PC-3 (cell line): ENCODE measurements at regions not wholly inside any gene's neighbourhood (a gene's known extent, or its start where the extent isn't known, plus 50 kb on each side); places are given as distances from the start of the nearest gene placed in this dataset.

Experiments used
- ATAC-seq: fragments of 200-7000 bp; cut with Tn5 transposase; 2 replicates; pipeline ENCODE4 v1.9.1; 2020; ENCODE audit warnings: mild to moderate bottlenecking, moderate library complexity
- BruUV-seq: library from RNA; stranded (reverse); fragments of 400-500 nt; replicated peaks from 2 replicates; lab custom pipeline; 2021; lab: Mats Ljungman, UMichigan
- CTCF ChIA-PET: fragments of 300-600 bp; sonication (Branson Sonifier 250); formaldehyde crosslinking; loops from one replicate; lab custom pipeline; 2022; ENCODE audit warnings: antibody characterized with exemption; lab: Charles Lee
- POLR2A ChIA-PET: fragments of 300-600 bp; sonication (Branson Sonifier 250); formaldehyde crosslinking; loops from one replicate; lab custom pipeline; 2022; ENCODE audit warnings: antibody characterized with exemption; ENCODE audit not compliant: unreplicated experiment; lab: Charles Lee
- DNase-seq: peaks from one replicate; pipeline ENCODE4 v3.0.0-alpha.2; 2015
- H2AFZ ChIP-seq: fragments of 300-600 bp; sonication (generic); 2 replicates; pipeline ENCODE4 v1.6.0; 2016; ENCODE audit warnings: antibody characterized with exemption, low read length
- H3F3A ChIP-seq: fragments of 300-600 bp; sonication (generic); one replicate; pipeline ENCODE4 v1.6.0; 2017; ENCODE audit warnings: antibody characterized with exemption, low read length, control low read depth, mild to moderate bottlenecking; ENCODE audit not compliant: unreplicated experiment
- H3K27ac ChIP-seq: fragments of 300-600 bp; sonication (generic); 2 replicates; pipeline ENCODE4 v1.5.1; 2016; ENCODE audit warnings: mild to moderate bottlenecking, low read length
- H3K27me3 ChIP-seq: fragments of 300-600 bp; sonication (generic); 2 replicates; pipeline ENCODE4 v1.6.1; 2016; ENCODE audit warnings: low read length, mixed read lengths
- H3K36me3 ChIP-seq: fragments of 300-600 bp; sonication (generic); 2 replicates; pipeline ENCODE4 v1.6.1; 2016; ENCODE audit warnings: low read depth, mixed run types, low read length, mixed read lengths
- H3K4me1 ChIP-seq: fragments of 300-600 bp; sonication (generic); 2 replicates; pipeline ENCODE4 v1.5.1; 2016; ENCODE audit warnings: low read length; ENCODE audit not compliant: insufficient read depth
- H3K4me2 ChIP-seq: fragments of 300-600 bp; sonication (generic); 2 replicates; pipeline ENCODE4 v1.6.0; 2016; ENCODE audit warnings: low read length
- H3K4me3 ChIP-seq: fragments of 300-600 bp; sonication (generic); 2 replicates; pipeline ENCODE4 v1.5.1; 2016; ENCODE audit warnings: mild to moderate bottlenecking, low read length, mixed read lengths
- H3K79me2 ChIP-seq: fragments of 300-600 bp; sonication (generic); 2 replicates; pipeline ENCODE4 v1.6.1; 2017; ENCODE audit warnings: low read length, mixed read lengths
- H3K9ac ChIP-seq: fragments of 300-600 bp; sonication (generic); 2 replicates; pipeline ENCODE4 v1.6.0; 2016; ENCODE audit warnings: mild to moderate bottlenecking, low read length
- H3K9me2 ChIP-seq: fragments of 300-600 bp; sonication (generic); replicated peaks from 2 replicates; pipeline ENCODE4 v1.6.1; 2016; ENCODE audit warnings: mixed run types, low read length, mixed read lengths
- H3K9me3 ChIP-seq: fragments of 300-600 bp; sonication (generic); 2 replicates; pipeline ENCODE4 v1.6.1; 2016; ENCODE audit warnings: low read length, mixed read lengths
- H4K20me1 ChIP-seq: fragments of 300-600 bp; sonication (generic); 2 replicates; pipeline ENCODE4 v1.6.1; 2016; ENCODE audit warnings: low read length, mixed read lengths
- EZH2 ChIP-seq: fragments of 300-600 bp; sonication (generic); IDR thresholded peaks from one replicate; pipeline ENCODE4 v1.6.1; 2017; ENCODE audit warnings: antibody characterized with exemption, mild to moderate bottlenecking, low read length; ENCODE audit not compliant: unreplicated experiment
- EZH2phosphoT487 ChIP-seq: fragments of 300-600 bp; sonication (generic); IDR thresholded peaks from 2 replicates; pipeline ENCODE4 v1.6.1; 2018; ENCODE audit warnings: mild to moderate bottlenecking, antibody characterized with exemption, low read length, borderline replicate concordance
- intact Hi-C: fragments of 100-400 bp; cut with micrococcal nuclease; formaldehyde crosslinking; loops from 2 replicates; pipeline ENCODE4 v1.9.0; 2023
- TF ChIP-seq, protein P1 (sequence below): fragments of 300-600 bp; sonication (generic); conservative IDR thresholded peaks from 2 replicates; pipeline ENCODE4 v1.5.1; 2017; ENCODE audit warnings: antibody characterized with exemption, low read depth, mild to moderate bottlenecking, low read length

GRCh38 chr6:132096996-132097395 is 145.8 kb upstream of the CCN2 start:
- no peaks in the 10 kb centered on the region for H3K9me3 ChIP-seq
- no peaks in the 10 kb centered on the region for H3K79me2 ChIP-seq
- no peaks in the 10 kb centered on the region for H4K20me1 ChIP-seq
- no peaks in the 10 kb centered on the region for H3K27me3 ChIP-seq
- no peak overlapping the region for H3K9ac ChIP-seq
- DNase-seq, result no peak
- CTCF ChIA-PET, result no interaction called here
- POLR2A ChIA-PET, result no interaction called here
- H3K9me2 ChIP-seq, result no peaks in the 10 kb centered on the region
- ATAC-seq, result no peak
- H3K36me3 ChIP-seq, result no peaks in the 10 kb centered on the region
- no peaks in the 10 kb centered on the region for H3F3A ChIP-seq
- no peak overlapping the region for H3K27ac ChIP-seq
- BruUV-seq, result no TSS peak
- TF ChIP-seq EZH2phosphoT487, result no peak
- TF ChIP-seq, protein P1, sequence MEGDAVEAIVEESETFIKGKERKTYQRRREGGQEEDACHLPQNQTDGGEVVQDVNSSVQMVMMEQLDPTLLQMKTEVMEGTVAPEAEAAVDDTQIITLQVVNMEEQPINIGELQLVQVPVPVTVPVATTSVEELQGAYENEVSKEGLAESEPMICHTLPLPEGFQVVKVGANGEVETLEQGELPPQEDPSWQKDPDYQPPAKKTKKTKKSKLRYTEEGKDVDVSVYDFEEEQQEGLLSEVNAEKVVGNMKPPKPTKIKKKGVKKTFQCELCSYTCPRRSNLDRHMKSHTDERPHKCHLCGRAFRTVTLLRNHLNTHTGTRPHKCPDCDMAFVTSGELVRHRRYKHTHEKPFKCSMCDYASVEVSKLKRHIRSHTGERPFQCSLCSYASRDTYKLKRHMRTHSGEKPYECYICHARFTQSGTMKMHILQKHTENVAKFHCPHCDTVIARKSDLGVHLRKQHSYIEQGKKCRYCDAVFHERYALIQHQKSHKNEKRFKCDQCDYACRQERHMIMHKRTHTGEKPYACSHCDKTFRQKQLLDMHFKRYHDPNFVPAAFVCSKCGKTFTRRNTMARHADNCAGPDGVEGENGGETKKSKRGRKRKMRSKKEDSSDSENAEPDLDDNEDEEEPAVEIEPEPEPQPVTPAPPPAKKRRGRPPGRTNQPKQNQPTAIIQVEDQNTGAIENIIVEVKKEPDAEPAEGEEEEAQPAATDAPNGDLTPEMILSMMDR, result no peak
- no peak for TF ChIP-seq EZH2
- H2AFZ ChIP-seq, result no peak overlapping the region
- intact Hi-C loops, result no loop called here
- H3K4me2 ChIP-seq, result no peak overlapping the region
- no peaks in the 10 kb centered on the region for H3K4me1 ChIP-seq
- no peak overlapping the region for H3K4me3 ChIP-seq

DNA sequence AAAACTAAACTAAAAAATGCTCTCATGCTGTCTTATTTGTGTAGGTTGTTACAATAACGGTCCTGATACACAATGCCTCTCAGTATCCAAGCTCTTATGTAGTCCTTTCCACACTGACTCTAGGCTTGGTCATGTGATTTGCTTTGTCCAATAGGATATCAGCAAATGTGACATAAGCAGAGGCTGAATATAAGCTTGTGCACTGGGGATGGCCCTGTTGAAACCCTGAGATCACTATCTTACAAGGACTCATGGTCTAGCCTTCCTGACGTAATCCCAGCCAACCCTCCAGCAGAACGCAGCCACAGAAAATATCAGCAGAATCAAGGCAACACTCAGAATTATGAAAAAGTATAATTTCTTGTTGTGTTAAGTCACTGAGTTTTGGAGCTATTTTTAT is 145.1 kb upstream of the CCN2 start:
- no TSS peak for BruUV-seq
- H3K27ac ChIP-seq, result no peak overlapping the region
- H2AFZ ChIP-seq, result no peak overlapping the region
- intact Hi-C loops, result no loop called here
- no peaks in the 10 kb centered on the region for H3K27me3 ChIP-seq
- H3F3A ChIP-seq, result no peaks in the 10 kb centered on the region
- no peaks in the 10 kb centered on the region for H3K36me3 ChIP-seq
- H3K4me1 ChIP-seq, result no peaks in the 10 kb centered on the region
- ChIA-PET CTCF (no interaction called here), POLR2A (no interaction called here)
- TF ChIP-seq, protein P1, result no peak
- TF ChIP-seq EZH2phosphoT487, result no peak
- no peak for TF ChIP-seq EZH2
- DNase-seq, result no peak
- no peaks in the 10 kb centered on the region for H3K9me3 ChIP-seq
- ATAC-seq, result no peak
- H3K4me3 ChIP-seq, result no peak overlapping the region
- no peaks in the 10 kb centered on the region for H3K9me2 ChIP-seq
- no peaks in the 10 kb centered on the region for H4K20me1 ChIP-seq
- no peak overlapping the region for H3K4me2 ChIP-seq
- no peak overlapping the region for H3K9ac ChIP-seq
- no peaks in the 10 kb centered on the region for H3K79me2 ChIP-seq

- intact Hi-C loops, result no loop called here
- no peak overlapping the region for H3K4me2 ChIP-seq
- H3K27me3 ChIP-seq, result no peaks in the 10 kb centered on the region
- H4K20me1 ChIP-seq, result no peaks in the 10 kb centered on the region
- no peaks in the 10 kb centered on the region for H3K9me2 ChIP-seq
- no peaks in the 10 kb centered on the region for H3K9me3 ChIP-seq
- DNase-seq (no peak), ATAC-seq (no peak)
- no peaks in the 10 kb centered on the region for H3F3A ChIP-seq
- ChIA-PET POLR2A (no interaction called here), CTCF (no interaction called here)
- H3K4me1 ChIP-seq, result no peaks in the 10 kb centered on the region; the same call in 1 of the 2 replicates
- H3K27ac ChIP-seq, result no peak overlapping the region
- no peaks in the 10 kb centered on the region for H3K36me3 ChIP-seq
- no peak overlapping the region for H3K4me3 ChIP-seq
- TF ChIP-seq EZH2, result no peak
- TF ChIP-seq EZH2phosphoT487, result no peak
- TF ChIP-seq, protein P1, result no peak
- BruUV-seq, result no TSS peak
- no peaks in the 10 kb centered on the region for H3K79me2 ChIP-seq
- no peak overlapping the region for H2AFZ ChIP-seq
- no peak overlapping the region for H3K9ac ChIP-seq
These were observed 138.0 kb upstream of the CCN2 start for GRCh38 chr6:132089173-132089572.
